ENCODE measurements at regions not wholly inside any gene's neighbourhood (a gene's known extent, or its start where the extent isn't known, plus 50 kb on each side); places are given as distances from the start of the nearest gene placed in this dataset.

GRCh38 chr3:160130950-160131349 lies 94.3 kb upstream of the C3orf80 start:
- H3K4me2 ChIP-seq (replicated peaks; ENCODE audit: extremely low read depth, low read length, poor library complexity, severe bottlenecking), result no peak overlapping the region
- intact Hi-C loops (cut with micrococcal nuclease), result no loop called here
- H2AFZ ChIP-seq (ENCODE audit: insufficient read depth, low read depth, low read length, poor library complexity, severe bottlenecking), result no peak overlapping the region
- H3K9me3 Mint-ChIP-seq, result peaks cover 0 to 2% (median 0%) of the 10 kb centered on the region in 7 donors
- H3K36me3 ChIP-seq (replicated peaks in 1 of 2; ENCODE audit: control insufficient read depth in 1 of 2, insufficient read depth in 2 of 2, low read length in 2 of 2), result no peaks in the 10 kb centered on the region
- H3K4me3 ChIP-seq (replicated peaks in 1 of 3; ENCODE audit: low read depth in 2 of 3, low read length in 3 of 3), result no peak overlapping the region
- H4K20me1 ChIP-seq (ENCODE audit: insufficient read depth, low read length), result no peaks in the 10 kb centered on the region
- peaks cover 62% of the 10 kb centered on the region for H3K4me1 Mint-ChIP-seq
- no peaks in the 10 kb centered on the region for H3K9me3 ChIP-seq (replicated peaks in 1 of 2; ENCODE audit: control insufficient read depth in 1 of 2, insufficient read depth in 1 of 2, low read length in 2 of 2)
- no peak for DNase-seq
- no peak overlapping the region for H3K27ac ChIP-seq (ENCODE audit: low read depth in 1 of 2, low read length in 2 of 2)
- H3K4me1 ChIP-seq (ENCODE audit: control insufficient read depth in 1 of 2, insufficient read depth in 2 of 2, low read length in 2 of 2), result peaks cover 52 to 56% of the 10 kb centered on the region in 2 donors
- peaks cover 0 to 6% of the 10 kb centered on the region in 2 donors for H3K36me3 Mint-ChIP-seq
- H3K27me3 ChIP-seq (ENCODE audit: control insufficient read depth in 2 of 2, insufficient read depth in 2 of 2, low read length in 2 of 2), result peaks cover 10 to 13% of the 10 kb centered on the region in 2 donors
- H3K9ac ChIP-seq (ENCODE audit: insufficient read depth, low read length, poor library complexity, severe bottlenecking), result no peak overlapping the region
- peaks cover 18 to 26% (median 21%) of the 10 kb centered on the region in 3 donors for H3K27me3 Mint-ChIP-seq (ENCODE audit: low read depth in 3 of 3)
- H3K4me3 Mint-ChIP-seq, result peak overlapping the region; percentile 11 to 24
- 71% methylated on average over 1 of the region's 2 CpGs for WGBS (ENCODE audit: insufficient coverage)
- peak overlapping the region in 3 of 7 donors; percentile 44 to 75 (median 71) for H3K27ac Mint-ChIP-seq
- no peak for TF ChIP-seq CTCF (IDR thresholded peaks at IDR 0.05)
- no peaks in the 10 kb centered on the region for H3K79me2 ChIP-seq (ENCODE audit: insufficient read depth, low read length)

- H3K9me3 Mint-ChIP-seq, result peaks cover 0 to 2% (median 0%) of the 10 kb centered on the region in 7 donors
- 89% methylated on average over 4 of the region's 4 CpGs for WGBS (ENCODE audit: insufficient coverage)
These were observed 93.0 kb upstream of the C3orf80 start for GRCh38 chr3:160132226-160132625.

More at GRCh38 chr3:160132226-160132625, 93.0 kb upstream of the C3orf80 start:
- Histone ChIP-seq H4K20me1 (ENCODE audit: insufficient read depth, low read length) (no peaks in the 10 kb centered on the region), H3K4me1 (ENCODE audit: control insufficient read depth in 1 of 2, insufficient read depth in 2 of 2, low read length in 2 of 2) (peaks cover 51 to 55% of the 10 kb centered on the region in 2 donors), H3K27ac (ENCODE audit: low read depth in 1 of 2, low read length in 2 of 2) (no peak overlapping the region), H3K9me3 (replicated peaks in 1 of 2; ENCODE audit: control insufficient read depth in 1 of 2, insufficient read depth in 1 of 2, low read length in 2 of 2) (no peaks in the 10 kb centered on the region), H3K4me2 (replicated peaks; ENCODE audit: extremely low read depth, low read length, poor library complexity, severe bottlenecking) (no peak overlapping the region), H2AFZ (ENCODE audit: insufficient read depth, low read depth, low read length, poor library complexity, severe bottlenecking) (no peak overlapping the region), H3K79me2 (ENCODE audit: insufficient read depth, low read length) (no peaks in the 10 kb centered on the region), H3K9ac (ENCODE audit: insufficient read depth, low read length, poor library complexity, severe bottlenecking) (no peak overlapping the region), H3K36me3 (replicated peaks in 1 of 2; ENCODE audit: control insufficient read depth in 1 of 2, insufficient read depth in 2 of 2, low read length in 2 of 2) (no peaks in the 10 kb centered on the region), H3K27me3 (ENCODE audit: control insufficient read depth in 2 of 2, insufficient read depth in 2 of 2, low read length in 2 of 2) (peaks cover 5 to 7% of the 10 kb centered on the region in 2 donors), H3K4me3 (replicated peaks in 1 of 3; ENCODE audit: low read depth in 2 of 3, low read length in 3 of 3) (no peak overlapping the region)
- intact Hi-C loops (cut with micrococcal nuclease), result loop anchor here in 1 of 2 donors (1.0 kb wide), 1 partner anchor 12 kb away; no protein-coding TSS in a partner anchor
- Mint-ChIP-seq H3K36me3 (peaks cover 0 to 6% of the 10 kb centered on the region in 2 donors), H3K27me3 (ENCODE audit: low read depth in 3 of 3) (peaks cover 17 to 24% (median 20%) of the 10 kb centered on the region in 3 donors), H3K4me1 (peaks cover 61% of the 10 kb centered on the region), H3K4me3 (no peak overlapping the region), H3K27ac (no peak overlapping the region)
- no peak for DNase-seq
- TF ChIP-seq CTCF (IDR thresholded peaks at IDR 0.05), result no peak
